HEK293T (cell line): ENCODE measurements at regions not wholly inside any gene's neighbourhood (a gene's known extent, or its start where the extent isn't known, plus 50 kb on each side); places are given as distances from the start of the nearest gene placed in this dataset.

ENCODE experiments used
- ARNT ChIP-seq: fragments of 450-650 bp; IDR thresholded peaks from 2 replicates; pipeline ENCODE4 v1.6.1; 2017; ENCODE audit warnings: mild to moderate bottlenecking
- BHLHE40 ChIP-seq: fragments of 450-650 bp; IDR thresholded peaks from 2 replicates; pipeline ENCODE4 v1.6.1; 2016; ENCODE audit warnings: mild to moderate bottlenecking, moderate library complexity, borderline replicate concordance
- ELF4 ChIP-seq: fragments of 450-650 bp; IDR thresholded peaks from 2 replicates; pipeline ENCODE4 v1.6.1; 2017; ENCODE audit warnings: antibody characterized with exemption
- FOXA1 ChIP-seq: fragments of 450-650 bp; IDR thresholded peaks from 2 replicates; pipeline ENCODE4 v1.6.1; 2016; ENCODE audit warnings: mild to moderate bottlenecking
- FOXK2 ChIP-seq: fragments of 450-650 bp; IDR thresholded peaks from 2 replicates; pipeline ENCODE4 v1.6.1; 2016; ENCODE audit warnings: mild to moderate bottlenecking
- FOXM1 ChIP-seq: fragments of 450-650 bp; IDR thresholded peaks from 2 replicates; pipeline ENCODE4 v1.6.1; 2017; ENCODE audit warnings: mild to moderate bottlenecking, borderline replicate concordance
- L3MBTL2 ChIP-seq: fragments of 450-650 bp; conservative IDR thresholded peaks from 2 replicates; pipeline ENCODE4 v1.6.1; 2016; ENCODE audit warnings: mild to moderate bottlenecking
- NFRKB ChIP-seq: fragments of 450-650 bp; IDR thresholded peaks from 2 replicates; pipeline ENCODE4 v1.6.1; 2016; ENCODE audit warnings: mild to moderate bottlenecking, moderate library complexity
- SP1 ChIP-seq: fragments of 450-650 bp; IDR thresholded peaks from 2 replicates; pipeline ENCODE4 v1.6.1; 2017
- SUZ12 ChIP-seq: fragments of 450-650 bp; IDR thresholded peaks from 2 replicates; pipeline ENCODE4 v1.6.1; 2016; ENCODE audit warnings: mild to moderate bottlenecking
- ZNF384 ChIP-seq: fragments of 450-650 bp; IDR thresholded peaks from 2 replicates; pipeline ENCODE4 v1.6.1; 2016
- TF ChIP-seq, protein P1 (sequence below): fragments of 450-650 bp; IDR thresholded peaks from 2 replicates; pipeline ENCODE4 v1.6.1; 2016

DNA sequence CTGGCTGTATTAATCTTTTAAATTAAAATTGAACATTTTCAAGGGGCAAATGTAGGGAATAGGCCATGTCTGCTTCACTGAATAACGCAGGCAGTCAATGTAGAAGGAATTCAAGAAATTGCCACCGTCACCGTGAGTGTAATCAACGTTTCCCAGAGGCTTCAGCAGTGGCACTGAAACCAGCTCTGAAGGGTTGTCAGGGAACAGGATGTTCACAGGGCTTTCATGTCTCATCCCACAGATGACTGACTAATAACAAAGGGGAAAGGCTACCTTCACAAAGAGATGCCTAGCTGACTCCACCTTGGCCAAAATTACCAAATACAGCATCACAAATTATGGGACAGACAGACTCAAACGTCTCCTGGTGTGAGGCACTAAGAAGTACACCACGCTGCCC, 70.4 kb upstream of the SIMC1 start:
- no peak for TF ChIP-seq FOXA1
- no peak for TF ChIP-seq BHLHE40
- no peak for TF ChIP-seq L3MBTL2
- TF ChIP-seq ARNT: no peak
- no peak for TF ChIP-seq ELF4
- no peak for TF ChIP-seq SUZ12
- no peak for TF ChIP-seq NFRKB
- TF ChIP-seq FOXM1: no peak
- TF ChIP-seq, protein P1, sequence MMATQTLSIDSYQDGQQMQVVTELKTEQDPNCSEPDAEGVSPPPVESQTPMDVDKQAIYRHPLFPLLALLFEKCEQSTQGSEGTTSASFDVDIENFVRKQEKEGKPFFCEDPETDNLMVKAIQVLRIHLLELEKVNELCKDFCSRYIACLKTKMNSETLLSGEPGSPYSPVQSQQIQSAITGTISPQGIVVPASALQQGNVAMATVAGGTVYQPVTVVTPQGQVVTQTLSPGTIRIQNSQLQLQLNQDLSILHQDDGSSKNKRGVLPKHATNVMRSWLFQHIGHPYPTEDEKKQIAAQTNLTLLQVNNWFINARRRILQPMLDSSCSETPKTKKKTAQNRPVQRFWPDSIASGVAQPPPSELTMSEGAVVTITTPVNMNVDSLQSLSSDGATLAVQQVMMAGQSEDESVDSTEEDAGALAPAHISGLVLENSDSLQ: no peak
- TF ChIP-seq ZNF384: no peak
- TF ChIP-seq SP1: no peak
- TF ChIP-seq FOXK2: no peak
